Caco-2 (cell line): ENCODE measurements at regions not wholly inside any gene's neighbourhood (a gene's known extent, or its start where the extent isn't known, plus 50 kb on each side); places are given as distances from the start of the nearest gene placed in this dataset.

Experiments used
- BruUV-seq: library from RNA; stranded (reverse); fragments of 400-500 nt; replicated peaks from 2 replicates; lab custom pipeline; 2021; lab: Mats Ljungman, UMichigan
- CTCF ChIA-PET: fragments of 300-600 bp; sonication (Branson Sonifier 250); formaldehyde crosslinking; loops from one replicate; lab custom pipeline; 2022; ENCODE audit warnings: antibody characterized with exemption; lab: Charles Lee
- POLR2A ChIA-PET: fragments of 300-600 bp; sonication (Branson Sonifier 250); formaldehyde crosslinking; loops from one replicate; lab custom pipeline; 2022; ENCODE audit warnings: antibody characterized with exemption; lab: Charles Lee
- DNase-seq, 2 experiments: peaks; one replicate each; pipeline versions ENCODE4 v3.0.0 to v3.0.0-alpha.2; 2020 to 2022
- H3K27me3 ChIP-seq: replicated peaks from 2 replicates; pipeline ENCODE4 v1.6.0; 2011; ENCODE audit warnings: low read length; ENCODE audit not compliant: control insufficient read depth, insufficient read depth
- H3K36me3 ChIP-seq: 2 replicates; pipeline ENCODE4 v1.5.1; 2011; ENCODE audit warnings: low read length; ENCODE audit not compliant: control insufficient read depth, insufficient read depth
- H3K4me1 ChIP-seq: fragments of 250-450 bp; sonication (Bioruptor Pico); 2 replicates; pipeline ENCODE4 v1.5.1; 2020; ENCODE audit warnings: mild to moderate bottlenecking
- H3K4me3 ChIP-seq: 2 replicates; pipeline ENCODE4 v1.5.1; 2011; ENCODE audit warnings: low read depth, mild to moderate bottlenecking, control low read depth, low read length
- H3K9me3 ChIP-seq: fragments of 250-450 bp; sonication (Bioruptor Pico); 2 replicates; pipeline ENCODE4 v1.5.1; 2020; ENCODE audit warnings: mild to moderate bottlenecking, moderate library complexity
- H3K27ac Mint-ChIP-seq: one replicate; pipeline ENCODE4 v1.8.0; 2022; ENCODE audit warnings: mixed read lengths; ENCODE audit not compliant: unreplicated experiment
- H3K27me3 Mint-ChIP-seq: one replicate; pipeline ENCODE4 v1.8.0; 2022; ENCODE audit warnings: mixed read lengths; ENCODE audit not compliant: insufficient read depth, unreplicated experiment
- H3K36me3 Mint-ChIP-seq: one replicate; pipeline ENCODE4 v1.8.0; 2022; ENCODE audit warnings: mild to moderate bottlenecking, mixed read lengths; ENCODE audit not compliant: insufficient read depth, unreplicated experiment
- H3K4me1 Mint-ChIP-seq: one replicate; pipeline ENCODE4 v1.8.0; 2022; ENCODE audit warnings: low read depth, mixed read lengths; ENCODE audit not compliant: unreplicated experiment
- H3K4me3 Mint-ChIP-seq: one replicate; pipeline ENCODE4 v1.8.0; 2022; ENCODE audit warnings: mild to moderate bottlenecking, moderate library complexity, mixed read lengths; ENCODE audit not compliant: unreplicated experiment
- H3K9me3 Mint-ChIP-seq: one replicate; pipeline ENCODE4 v1.8.0; 2022; ENCODE audit warnings: mixed read lengths; ENCODE audit not compliant: unreplicated experiment
- CTCF ChIP-seq, 2 experiments: fragments of 200-600 bp in 1 of 2; IDR thresholded peaks; 1 replicate in 1 of 2; 2 replicates in 1 of 2; pipeline versions ENCODE4 v1.5.1 to v1.8.0; 2011 to 2022; ENCODE audit warnings: antibody characterized with exemption in 1 of 2, control low read depth in 1 of 2, inconsistent platforms in 1 of 2, low read depth in 1 of 2, low read length in 1 of 2, mild to moderate bottlenecking in 1 of 2, moderate library complexity in 1 of 2; ENCODE audit not compliant: insufficient read depth in 1 of 2, severe bottlenecking in 1 of 2, unreplicated experiment in 1 of 2
- intact Hi-C: fragments of 100-400 bp; cut with micrococcal nuclease; formaldehyde crosslinking; loops from one replicate; pipeline ENCODE4 v1.10.0; 2022; ENCODE audit not compliant: unreplicated experiment

- H3K9me3 Mint-ChIP-seq = no peaks in the 10 kb centered on the region
- ChIA-PET CTCF (no interaction called here), POLR2A (no interaction called here)
- no peaks in the 10 kb centered on the region for H3K36me3 Mint-ChIP-seq
- H3K4me1 Mint-ChIP-seq = no peaks in the 10 kb centered on the region
- H3K4me3 Mint-ChIP-seq = no peak overlapping the region
- no TSS peak for BruUV-seq
- Histone ChIP-seq H3K27me3 (no peaks in the 10 kb centered on the region), H3K4me1 (peaks cover 8% of the 10 kb centered on the region), H3K36me3 (no peaks in the 10 kb centered on the region), H3K9me3 (no peaks in the 10 kb centered on the region; the same call in 1 of the 2 replicates), H3K4me3 (no peak overlapping the region)
- no peak for TF ChIP-seq CTCF (IDR thresholded peaks at IDR 0.05; ENCODE audit: insufficient read depth in 1 of 2, low read depth in 1 of 2, low read length in 1 of 2, severe bottlenecking in 1 of 2, unreplicated experiment in 1 of 2)
- DNase-seq = no peak
- H3K27me3 Mint-ChIP-seq = peaks cover 13% of the 10 kb centered on the region
- intact Hi-C loops = no loop called here
- H3K27ac Mint-ChIP-seq = no peak overlapping the region
Measured at GRCh38 chr3:170711786-170712185, 125.9 kb upstream of the SLC7A14 start.

GRCh38 chr3:170709046-170709445 is 123.2 kb upstream of the SLC7A14 start:
- POLR2A ChIA-PET = no interaction called here
- Mint-ChIP-seq H3K4me1 (no peaks in the 10 kb centered on the region), H3K9me3 (no peaks in the 10 kb centered on the region), H3K4me3 (no peak overlapping the region), H3K27me3 (peaks cover 4% of the 10 kb centered on the region), H3K27ac (no peak overlapping the region), H3K36me3 (no peaks in the 10 kb centered on the region)
- BruUV-seq = no TSS peak
- H3K27me3 ChIP-seq = no peaks in the 10 kb centered on the region
- H3K4me3 ChIP-seq = no peak overlapping the region
- intact Hi-C loops = no loop called here
- H3K4me1 ChIP-seq = peaks cover 8% of the 10 kb centered on the region
- no peak for DNase-seq
- CTCF ChIA-PET = no interaction called here
- H3K9me3 ChIP-seq = no peaks in the 10 kb centered on the region
- no peak for TF ChIP-seq CTCF (IDR thresholded peaks at IDR 0.05; ENCODE audit: insufficient read depth in 1 of 2, low read depth in 1 of 2, low read length in 1 of 2, severe bottlenecking in 1 of 2, unreplicated experiment in 1 of 2)
- H3K36me3 ChIP-seq = no peaks in the 10 kb centered on the region

GRCh38 chr3:170707899-170708298 is 122.0 kb upstream of the SLC7A14 start:
- no peak overlapping the region for H3K4me3 Mint-ChIP-seq
- no peaks in the 10 kb centered on the region for H3K36me3 ChIP-seq
- no peak for TF ChIP-seq CTCF (IDR thresholded peaks at IDR 0.05; ENCODE audit: insufficient read depth in 1 of 2, low read depth in 1 of 2, low read length in 1 of 2, severe bottlenecking in 1 of 2, unreplicated experiment in 1 of 2)
- H3K27ac Mint-ChIP-seq = no peak overlapping the region
- no peaks in the 10 kb centered on the region for H3K4me1 Mint-ChIP-seq
- ChIA-PET CTCF (no interaction called here), POLR2A (no interaction called here)
- no peak overlapping the region for H3K4me3 ChIP-seq
- H3K9me3 Mint-ChIP-seq = no peaks in the 10 kb centered on the region
- H3K36me3 Mint-ChIP-seq = no peaks in the 10 kb centered on the region
- intact Hi-C loops = no loop called here
- BruUV-seq = no TSS peak
- peaks cover 4% of the 10 kb centered on the region for H3K4me1 ChIP-seq
- no peaks in the 10 kb centered on the region for H3K9me3 ChIP-seq
- no peaks in the 10 kb centered on the region for H3K27me3 ChIP-seq
- peaks cover 4% of the 10 kb centered on the region for H3K27me3 Mint-ChIP-seq
- no peak for DNase-seq
